GM21576 (cell line): ENCODE measurements at regions not wholly inside any gene's neighbourhood (a gene's known extent, or its start where the extent isn't known, plus 50 kb on each side); places are given as distances from the start of the nearest gene placed in this dataset.

Experiments
- ATAC-seq: cut with Tn5 transposase; IDR thresholded peaks from one replicate; pipeline ENCODE4 v1.9.1; 2021; ENCODE audit warnings: mild to moderate bottlenecking, moderate library complexity; ENCODE audit not compliant: unreplicated experiment

DNA sequence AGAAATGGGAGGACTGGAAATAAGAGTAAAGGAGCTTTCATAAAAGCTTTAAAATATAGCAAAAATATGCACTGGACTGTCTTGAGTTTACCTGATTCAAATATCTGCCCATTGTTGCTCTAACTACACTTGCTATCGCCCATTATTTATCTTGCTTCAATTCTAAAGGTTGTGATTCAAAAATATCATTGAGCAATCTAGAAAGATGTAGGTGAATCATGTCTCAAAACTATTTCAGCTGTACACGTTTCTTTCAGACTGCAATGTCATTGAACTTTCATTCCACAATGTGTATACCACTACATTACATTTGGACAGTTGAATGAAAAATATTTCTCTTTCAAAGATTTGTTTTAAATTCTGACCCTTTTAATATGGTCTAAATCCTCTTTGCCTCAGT is 545.6 kb downstream of the BMP2 start:
- no peak for ATAC-seq

DNA sequence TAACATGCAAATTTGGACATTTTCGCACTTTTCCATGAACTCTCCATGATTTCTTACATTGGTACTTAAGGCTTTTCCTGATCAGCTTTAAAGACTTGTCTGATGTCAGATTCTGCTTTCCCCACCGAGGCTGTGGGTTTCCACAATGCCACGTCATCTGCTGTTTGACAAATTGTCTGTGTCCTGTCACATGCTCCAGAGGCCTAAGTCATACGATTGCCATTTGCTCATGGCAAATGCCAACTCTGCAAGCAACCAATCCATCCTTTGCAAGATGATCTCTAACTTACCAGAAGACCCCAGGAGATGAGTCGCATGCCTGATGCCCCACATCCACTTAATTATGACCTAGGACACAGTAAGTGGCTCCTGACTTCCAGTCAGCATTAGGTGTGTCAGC is 556.5 kb downstream of the BMP2 start:
- ATAC-seq, result no peak

DNA sequence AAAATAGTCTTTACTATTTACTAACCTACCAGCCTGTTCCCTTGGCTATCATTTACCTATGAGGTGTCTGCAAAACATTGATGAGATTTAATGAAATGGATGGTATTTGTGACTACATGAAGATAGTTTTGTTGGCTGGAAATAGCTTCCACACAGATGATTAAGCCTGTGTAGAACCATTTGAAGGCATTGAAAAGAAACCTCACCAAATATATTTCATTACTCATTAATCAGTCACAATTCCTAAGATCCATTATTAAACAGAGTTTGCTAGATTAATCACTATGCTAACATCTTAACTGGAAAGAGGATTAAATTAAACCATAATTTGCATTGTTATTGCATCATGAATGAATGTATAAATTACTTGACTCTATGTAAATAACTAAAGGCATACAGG is 560.3 kb downstream of the BMP2 start:
- no peak for ATAC-seq

DNA sequence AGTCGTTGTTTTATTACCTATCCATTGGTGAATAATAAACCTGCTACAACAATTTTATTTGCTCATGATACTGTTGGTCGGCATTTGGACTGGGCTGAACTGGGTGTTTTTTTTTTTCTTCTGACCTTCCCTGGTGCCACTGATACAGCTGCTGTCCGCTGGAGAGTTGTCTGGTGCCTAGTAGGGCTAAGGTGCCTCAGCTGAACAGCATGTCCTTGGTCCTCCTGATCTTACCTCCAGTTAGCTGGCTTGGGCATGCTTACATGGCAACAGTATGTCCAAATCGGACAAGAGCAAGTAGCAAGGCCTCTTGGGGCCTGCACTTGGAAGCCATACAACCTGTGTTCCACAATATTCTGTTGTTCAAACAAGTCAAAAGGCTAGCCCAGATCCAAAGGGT is 563.4 kb downstream of the BMP2 start:
- no peak for ATAC-seq

DNA sequence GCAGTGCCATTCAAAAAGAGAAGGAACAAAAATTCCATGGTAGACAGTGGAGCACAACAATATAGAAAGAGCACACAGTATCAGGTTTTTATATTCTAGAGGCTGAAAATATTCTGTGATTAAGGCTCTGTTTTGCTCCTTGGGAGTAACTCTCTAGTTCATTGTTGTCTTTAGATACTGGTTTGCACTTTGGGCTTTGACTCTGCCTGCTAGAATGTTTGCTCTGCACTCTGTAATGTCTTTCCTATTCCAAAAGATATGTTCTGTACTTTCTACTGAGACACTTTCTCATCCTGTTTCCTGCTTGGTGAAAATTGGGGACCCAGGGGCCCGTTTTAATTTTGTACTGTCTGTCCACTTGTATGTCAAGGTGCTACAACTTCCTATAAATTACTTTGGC is 564.7 kb downstream of the BMP2 start:
- no peak for ATAC-seq

DNA sequence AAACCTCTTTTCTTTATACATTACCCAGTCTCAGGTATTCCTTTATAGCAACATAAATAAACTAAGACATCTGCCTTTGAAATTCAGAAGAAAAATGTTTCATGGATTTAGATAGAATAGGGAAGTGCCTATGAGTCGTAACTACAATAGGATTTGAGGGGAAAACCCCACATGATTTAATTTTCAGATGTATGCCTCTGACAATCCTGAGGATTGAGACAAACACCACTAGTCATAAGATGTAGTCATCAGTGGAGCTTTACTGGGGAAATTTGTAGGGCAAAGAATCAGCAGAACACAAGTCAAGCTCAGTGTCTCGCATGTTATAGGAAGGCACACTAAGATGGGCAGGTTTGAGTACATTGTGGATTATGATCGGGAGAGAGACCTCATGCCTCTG is 566.4 kb downstream of the BMP2 start:
- no peak for ATAC-seq

DNA sequence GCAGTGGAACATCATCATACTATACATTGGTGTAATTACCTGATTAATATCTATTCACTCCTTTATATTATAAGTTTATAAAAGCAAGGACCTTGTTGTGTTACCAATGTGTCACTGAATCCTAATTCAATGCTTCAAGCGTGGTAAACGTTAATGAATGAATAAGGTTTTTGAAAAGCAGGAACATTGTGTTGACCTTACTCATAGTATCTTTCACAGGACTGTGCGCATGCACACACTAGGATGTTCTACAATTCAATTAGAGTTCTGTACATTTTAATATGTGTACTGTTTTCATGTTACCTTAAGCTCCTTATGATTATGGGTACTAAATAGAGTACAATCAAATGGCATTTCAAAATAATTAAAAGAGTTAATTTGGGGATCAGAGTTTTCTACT is 578.5 kb downstream of the BMP2 start:
- no peak for ATAC-seq

DNA sequence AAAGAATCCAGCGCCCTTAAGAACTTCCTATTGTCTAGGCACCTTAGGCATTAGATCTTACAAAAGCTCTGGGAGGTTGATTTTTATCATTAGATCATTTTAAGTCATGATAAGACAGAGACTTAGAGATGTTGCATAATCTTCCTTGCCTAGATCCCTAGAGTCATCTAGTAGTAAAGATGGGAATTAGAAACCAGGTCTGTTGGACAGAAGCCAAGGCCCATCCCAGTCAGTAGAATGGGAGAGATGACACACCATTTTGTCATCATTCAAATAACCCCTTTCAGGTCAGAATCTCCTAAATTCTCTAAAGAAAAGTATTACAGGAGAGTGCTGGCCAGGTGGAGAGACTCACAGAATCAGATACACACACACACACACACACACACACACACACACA is 579.1 kb downstream of the BMP2 start:
- ATAC-seq, result no peak

DNA sequence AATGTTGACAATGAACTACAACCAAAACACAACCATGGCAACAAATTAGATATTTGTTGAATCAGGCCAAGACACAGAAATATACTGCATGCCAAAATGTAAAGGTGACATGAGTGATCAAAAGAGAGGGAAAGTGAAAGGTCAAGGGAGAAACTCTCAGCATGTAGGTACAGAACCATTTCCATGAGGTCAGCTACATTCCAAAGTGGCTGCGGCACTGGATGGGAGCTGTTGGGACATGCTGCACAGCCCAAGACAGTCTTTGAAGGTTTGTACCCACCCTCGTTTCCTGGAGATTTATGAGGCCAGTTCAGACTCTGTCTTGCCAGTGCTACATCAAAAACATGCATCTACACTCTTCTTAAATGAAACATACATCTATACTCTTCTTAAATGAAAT is 579.9 kb downstream of the BMP2 start:
- no peak for ATAC-seq

DNA sequence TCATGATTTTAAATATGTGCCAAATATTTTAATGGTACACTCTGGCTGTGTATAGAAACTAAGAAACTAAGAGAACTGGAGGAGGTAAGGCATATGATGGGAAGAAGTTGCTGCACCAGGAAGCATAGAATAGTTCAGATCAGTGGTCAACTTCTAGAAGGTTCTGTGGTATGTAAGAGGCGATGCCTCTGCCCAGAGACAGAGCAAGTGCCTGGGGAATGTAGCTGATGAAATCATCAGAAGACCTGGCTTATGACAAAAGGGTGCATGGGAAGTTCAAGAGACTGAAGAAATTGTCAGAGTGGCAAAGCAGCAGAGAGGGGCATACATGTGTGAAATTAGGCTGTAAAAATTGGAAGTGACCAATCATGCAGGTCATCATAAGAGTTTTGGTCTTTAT is 580.8 kb downstream of the BMP2 start:
- no peak for ATAC-seq

DNA sequence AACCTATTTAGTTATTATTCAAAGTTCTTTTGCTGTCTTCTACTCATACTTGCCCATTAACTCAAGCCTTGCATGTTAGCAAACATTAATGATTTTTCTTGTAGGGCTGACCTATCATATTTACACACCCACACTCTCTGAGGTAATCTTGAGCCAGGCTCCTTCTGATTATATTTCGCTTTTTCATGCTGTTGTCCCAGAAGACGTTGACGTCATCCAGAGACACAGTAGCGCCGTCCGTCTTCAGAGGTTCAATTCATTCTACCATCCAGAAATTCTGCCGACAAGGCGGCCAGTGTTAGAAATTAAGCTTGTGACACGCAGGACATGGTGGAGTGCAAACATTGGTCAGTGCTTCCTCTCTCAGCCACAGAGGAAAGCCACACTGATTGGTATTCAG is 584.7 kb downstream of the BMP2 start:
- no peak for ATAC-seq

DNA sequence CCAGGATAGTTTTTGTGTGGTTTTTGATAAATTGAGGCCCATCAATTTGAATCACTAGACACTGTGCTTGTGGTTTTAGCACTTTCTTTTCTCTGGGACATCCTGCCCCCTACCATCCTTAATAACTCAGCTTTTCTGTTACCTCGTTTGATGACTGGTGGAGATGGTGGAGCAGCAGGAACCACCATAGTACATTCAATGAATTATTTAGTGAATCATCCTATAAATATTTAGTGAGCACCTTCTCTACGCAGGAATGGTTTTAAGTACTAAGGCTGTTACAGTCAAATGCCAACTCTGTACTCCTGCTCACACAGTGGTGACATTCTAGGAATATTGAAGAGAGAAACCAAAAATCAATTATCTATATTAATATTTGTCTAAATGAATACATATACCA is 585.2 kb downstream of the HAO1 start:
- ATAC-seq, result no peak

DNA sequence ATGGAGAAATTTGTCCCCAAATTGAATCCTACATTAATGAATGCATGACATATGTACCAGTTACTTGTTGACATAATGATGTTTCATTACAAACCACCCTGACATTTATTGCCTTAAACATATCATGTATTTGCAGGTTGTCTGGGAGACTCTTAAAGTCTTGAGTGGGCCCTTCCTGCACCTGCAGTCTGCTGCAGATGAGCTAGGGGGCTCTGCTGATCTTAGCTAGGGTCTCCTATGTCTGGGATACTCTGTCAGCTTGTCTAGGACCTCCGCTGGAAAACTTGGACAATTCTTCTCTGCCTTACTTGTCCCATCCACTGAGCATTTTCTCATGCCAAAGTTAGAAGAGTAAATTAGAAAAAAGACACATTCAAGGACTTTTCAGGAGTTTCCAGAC is 581.6 kb downstream of the HAO1 start:
- no peak for ATAC-seq

DNA sequence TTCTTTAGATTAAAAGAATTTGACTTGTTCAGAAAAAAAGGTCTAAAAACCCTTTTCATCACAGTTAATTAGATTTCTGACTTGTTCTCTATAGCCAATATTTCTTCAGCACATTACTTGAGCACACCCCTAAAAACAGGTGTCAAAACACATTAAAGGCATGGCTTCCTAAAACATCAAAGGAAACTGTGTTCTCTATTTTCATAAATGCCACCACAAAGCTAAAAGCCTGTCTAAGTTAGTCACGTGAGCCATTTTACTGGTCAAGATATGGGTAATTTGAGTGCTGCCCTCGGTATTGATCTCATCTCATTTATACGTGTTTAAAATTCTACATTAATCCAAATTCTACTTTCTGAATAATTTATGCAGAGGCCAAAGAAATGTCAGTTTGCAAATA is 580.5 kb downstream of the HAO1 start:
- ATAC-seq, result no peak

DNA sequence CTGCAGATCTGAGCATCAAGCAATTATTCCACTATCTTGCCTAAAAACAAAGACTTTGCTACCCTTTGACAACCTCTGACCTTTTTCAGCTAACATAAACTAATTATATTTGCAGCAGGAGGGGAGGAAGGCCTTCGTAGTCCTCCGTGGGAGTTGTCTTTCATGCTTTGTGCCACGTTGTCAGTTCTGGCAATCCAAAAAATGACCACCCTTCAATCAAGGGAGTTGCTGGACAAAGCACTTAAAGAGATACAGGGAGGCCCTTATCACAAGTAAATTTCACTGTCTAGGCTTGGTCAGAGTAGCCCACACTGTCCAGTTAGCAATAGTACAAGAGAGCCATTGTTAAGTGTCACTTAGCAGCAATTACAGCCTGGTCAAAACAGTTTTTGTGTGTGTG is 578.9 kb downstream of the HAO1 start:
- no peak for ATAC-seq

DNA sequence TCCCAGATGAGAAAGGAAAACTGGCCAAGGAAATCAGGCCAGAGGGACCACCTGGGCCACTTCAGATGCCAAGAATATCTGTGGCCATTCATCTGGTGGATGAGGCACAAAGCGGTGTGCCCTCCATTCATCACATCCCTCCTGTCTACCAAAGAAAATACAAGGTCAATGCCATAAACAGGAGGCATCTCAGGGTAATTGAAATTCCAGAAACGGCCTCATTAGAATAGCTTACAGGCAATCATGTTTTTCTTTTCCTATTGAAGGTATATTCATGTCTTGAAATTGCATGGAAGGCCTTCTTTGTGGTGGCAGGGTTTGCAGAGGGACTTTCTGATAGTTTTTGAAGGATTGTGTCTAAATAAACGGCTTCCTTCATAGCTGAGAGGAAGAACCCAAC is 578.3 kb downstream of the HAO1 start:
- ATAC-seq, result no peak

DNA sequence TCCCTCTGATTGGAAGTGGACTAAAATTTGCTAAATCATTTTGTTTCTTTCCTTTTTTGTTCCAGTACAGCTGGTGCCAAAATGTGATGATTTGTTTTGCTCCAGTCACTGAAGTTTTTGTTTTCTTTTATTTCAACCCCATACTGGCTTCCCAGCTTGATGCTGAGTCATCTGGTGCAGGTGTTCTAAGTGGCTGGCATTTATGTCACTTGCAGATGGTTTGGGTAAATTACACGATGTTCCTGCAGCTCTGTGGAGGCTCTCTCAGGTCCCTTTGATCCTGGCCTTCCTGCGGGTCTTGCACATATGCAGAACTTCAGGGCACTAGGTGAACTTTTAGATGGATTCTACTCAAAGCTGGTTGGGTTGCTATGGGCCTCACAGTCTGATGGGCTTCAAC is 577.7 kb downstream of the HAO1 start:
- ATAC-seq, result no peak

DNA sequence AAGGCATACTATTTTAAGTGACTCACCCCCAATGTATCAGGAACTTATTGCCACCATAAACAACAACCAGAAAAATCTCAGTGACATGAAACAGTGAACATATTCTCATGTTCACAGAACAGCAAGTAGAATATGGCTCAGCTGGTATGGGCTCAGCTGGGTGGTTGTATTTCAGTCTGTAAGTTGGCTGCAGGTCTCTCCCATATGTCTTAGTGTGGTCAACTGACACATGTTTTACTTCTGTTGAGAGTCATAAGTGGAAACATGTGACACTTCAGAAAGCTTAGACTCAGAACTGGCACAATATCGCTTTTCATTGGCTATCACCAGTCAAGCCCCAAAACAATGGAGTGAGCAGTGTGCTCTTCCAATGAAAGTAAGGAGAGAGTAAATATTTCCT is 574.1 kb downstream of the HAO1 start:
- ATAC-seq, result no peak

DNA sequence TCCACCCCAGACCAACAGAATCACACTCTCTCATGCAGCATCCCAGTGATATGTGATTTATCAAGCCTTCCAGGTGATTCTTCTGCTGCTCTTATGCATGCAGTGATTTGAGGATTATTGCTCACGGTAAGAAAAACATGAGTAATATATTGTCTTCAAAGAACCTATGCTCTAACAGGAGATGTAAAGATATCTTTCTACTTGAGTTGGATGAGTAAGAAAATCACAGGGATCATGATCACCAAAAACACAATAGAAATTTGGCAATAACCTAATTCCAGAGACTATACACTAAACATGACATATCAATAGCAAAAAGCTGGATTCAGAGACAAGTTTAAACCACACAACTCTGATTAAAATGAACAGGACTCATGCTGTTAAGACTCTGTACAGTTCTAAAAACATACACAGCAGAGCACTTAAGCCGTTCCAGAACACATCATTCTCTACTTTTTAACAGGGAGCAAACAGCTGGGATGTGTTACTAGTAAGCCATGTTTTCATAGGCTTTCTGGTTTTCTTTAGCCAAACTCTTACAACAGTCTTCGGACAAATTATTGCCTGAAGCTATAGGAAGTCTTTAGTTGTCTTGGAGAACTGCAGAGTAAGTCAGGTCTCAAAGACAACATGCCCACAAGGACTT is 568.6 kb downstream of the HAO1 start:
- ATAC-seq, result no peak

DNA sequence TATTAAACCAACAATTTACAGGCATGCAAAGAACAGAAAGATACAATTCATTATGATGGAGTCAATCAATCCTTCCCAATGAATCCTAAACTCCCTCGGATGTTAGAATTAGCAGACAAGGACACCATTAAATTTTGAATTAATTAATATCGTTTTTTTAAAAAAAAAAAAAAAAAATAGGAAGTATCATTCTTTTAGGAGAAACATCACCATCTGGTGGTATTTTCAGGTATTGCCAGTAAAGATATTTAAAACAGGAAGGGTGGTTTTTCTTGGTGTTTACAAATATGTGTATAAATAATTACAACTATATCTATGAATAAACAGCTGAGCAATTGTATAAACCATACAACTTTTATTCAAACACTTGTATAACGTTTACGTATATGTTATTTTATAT is 564.4 kb downstream of the HAO1 start:
- ATAC-seq, result no peak

DNA sequence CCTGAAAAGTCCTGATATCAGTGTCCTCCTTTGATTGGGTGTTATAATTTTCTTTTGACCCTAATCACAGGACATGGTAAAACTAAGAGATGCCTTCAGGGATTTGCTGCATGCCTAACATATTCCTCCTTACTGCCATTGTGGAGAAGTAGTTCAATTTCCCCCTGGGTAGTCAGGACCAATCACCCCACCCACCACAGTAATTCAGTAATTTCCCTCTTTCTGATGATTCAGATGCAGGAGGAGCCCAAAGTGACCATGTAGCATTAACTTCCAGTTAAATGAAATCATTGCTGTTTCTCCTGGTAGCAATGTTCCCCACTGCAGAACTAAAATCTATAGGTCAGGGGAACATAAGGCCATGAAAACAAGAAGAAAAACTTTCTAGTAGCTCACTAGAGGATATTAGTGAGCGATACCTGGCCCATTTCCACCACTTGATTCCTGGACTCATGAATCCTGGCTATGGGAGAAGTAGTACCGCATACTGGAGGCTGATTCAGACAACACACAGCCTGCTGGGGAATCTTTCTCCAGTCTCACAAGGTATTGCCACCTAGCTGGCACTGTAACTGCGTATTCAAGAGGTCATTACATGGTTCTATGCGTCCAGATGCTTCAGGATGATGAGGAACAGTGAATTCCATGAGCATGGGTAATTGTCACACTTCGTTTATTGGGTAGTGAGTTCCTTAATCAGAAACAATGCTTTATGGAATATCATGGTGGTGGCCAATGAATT is 561.2 kb downstream of the HAO1 start:
- ATAC-seq, result no peak

DNA sequence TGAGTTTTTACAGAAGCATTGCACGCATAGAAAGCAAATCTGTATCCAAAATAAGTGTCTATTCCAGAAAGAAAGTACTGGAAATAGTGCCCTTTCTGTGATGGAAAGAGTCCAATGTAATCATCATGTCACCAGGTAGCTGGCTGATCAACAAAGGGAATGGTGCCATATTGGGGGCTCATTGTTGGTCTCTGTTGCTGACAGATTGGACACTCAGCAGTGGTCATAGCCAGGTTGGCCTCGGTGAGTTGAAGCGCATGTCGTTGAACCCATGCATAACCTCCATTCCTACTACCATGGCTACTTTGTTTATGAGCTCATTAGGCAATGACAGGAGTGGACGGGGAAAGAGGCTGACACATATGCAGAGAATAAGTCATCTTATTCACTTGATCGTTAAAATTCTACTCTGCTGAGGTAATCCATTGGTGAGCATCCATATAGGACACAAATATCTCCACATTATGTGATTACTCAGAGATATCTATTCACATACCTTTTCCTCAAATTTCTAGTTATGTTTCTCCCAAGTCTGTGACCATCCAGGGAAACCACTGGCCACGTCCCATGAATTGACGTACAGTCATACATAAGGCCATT is 560.5 kb downstream of the HAO1 start:
- no peak for ATAC-seq

DNA sequence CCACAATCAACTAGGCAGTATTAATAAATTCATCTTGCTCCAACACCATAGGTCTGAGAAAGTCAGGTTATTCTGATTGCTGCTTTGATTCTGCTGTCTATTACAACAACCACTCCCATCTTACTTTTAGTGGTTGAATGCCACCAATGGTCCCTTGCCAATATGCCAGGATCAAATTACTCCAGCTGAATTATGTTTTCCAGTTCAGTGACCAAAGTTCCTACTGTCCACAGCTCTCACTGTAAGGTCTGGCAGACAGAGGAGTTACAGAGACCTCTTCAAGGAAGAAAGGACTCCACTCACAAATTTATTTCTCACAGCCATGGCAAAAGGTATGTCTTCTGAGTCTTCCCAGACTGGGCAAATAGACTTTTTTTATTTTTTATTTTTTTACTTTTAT is 557.0 kb downstream of the HAO1 start:
- ATAC-seq, result no peak
